C1 segment of cervical spinal cord (tissue), 14 donors: ENCODE measurements at regions not wholly inside any gene's neighbourhood (a gene's known extent, or its start where the extent isn't known, plus 50 kb on each side); places are given as distances from the start of the nearest gene placed in this dataset.
A peak's percentile ranks its signal among the peaks of the same experiment; 100 is the strongest.

ENCODE experiments used
- DNase-seq, 14 donors: peaks; one replicate each; lab custom pipeline; 2025; lab: John Stamatoyannopoulos, UW

DNA sequence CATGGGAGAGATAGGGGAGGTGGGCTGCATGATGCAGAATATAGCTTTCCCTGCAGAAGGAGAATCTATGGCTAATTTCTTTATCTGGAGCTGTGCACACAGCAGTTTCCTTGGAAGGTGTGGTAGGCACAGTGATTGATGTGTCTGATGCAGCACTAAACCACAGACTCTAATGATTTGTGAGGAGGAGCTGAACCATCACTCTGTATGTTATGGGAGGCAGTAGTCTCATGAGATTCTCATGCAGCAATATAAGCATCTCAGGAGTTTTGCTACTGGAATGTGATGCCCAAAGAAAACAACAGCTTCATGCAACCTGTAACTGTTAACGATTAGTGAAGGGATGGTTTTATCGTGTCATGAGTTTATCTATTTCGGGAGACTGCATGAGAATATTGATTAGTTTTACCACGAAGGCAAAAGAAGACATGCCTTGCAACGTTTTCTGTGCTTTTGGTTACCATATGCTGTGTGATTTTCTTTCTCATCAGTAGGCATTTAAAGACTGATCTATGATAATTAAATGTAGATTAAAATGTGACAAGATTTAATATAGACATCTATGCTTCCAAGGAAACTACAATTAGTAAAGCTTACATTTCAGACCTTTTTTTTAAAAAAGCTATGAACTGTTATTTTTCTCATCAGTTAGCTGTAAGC lies 286.8 kb downstream of the ARL6IP6 start:
- DNase-seq = no peak

DNA sequence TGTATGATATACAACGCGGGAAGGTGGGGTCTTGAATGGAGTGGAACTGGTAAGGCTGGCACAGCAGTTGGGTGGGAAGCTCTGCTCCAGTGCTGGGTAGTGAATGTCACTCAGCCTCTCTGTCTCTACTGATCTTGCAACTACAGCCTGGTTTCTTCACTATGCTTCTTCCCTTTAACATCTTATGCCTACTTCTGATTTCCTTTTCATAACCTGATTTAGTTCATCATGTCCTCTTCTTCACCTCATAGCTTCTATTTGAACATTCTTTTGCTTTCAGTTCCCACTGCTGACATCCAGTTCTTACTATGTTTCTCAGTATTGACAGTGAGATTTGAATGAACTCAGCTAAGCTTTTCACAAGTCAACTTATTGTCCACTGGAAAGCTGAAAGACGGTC lies 286.2 kb downstream of the ARL6IP6 start:
- DNase-seq = no peak

DNA sequence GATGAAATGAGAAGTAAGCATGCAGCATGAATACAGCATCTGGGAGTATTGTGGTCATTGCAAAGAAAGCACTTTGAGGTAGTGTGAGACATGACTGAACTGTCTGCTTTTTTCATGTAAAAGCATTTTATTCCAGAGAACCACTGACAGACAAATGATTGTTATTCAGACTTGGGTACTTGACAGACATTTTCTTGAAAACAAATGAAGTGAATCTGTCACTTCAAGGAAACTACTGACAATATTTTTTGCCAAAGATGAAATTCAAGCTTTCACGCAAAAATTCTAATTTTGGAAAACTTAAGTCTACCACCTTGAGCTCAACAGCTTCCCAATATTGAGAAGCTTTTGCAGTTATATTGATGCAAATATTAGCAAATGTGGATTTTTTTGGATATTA lies 255.7 kb downstream of the ARL6IP6 start:
- DNase-seq = no peak

DNA sequence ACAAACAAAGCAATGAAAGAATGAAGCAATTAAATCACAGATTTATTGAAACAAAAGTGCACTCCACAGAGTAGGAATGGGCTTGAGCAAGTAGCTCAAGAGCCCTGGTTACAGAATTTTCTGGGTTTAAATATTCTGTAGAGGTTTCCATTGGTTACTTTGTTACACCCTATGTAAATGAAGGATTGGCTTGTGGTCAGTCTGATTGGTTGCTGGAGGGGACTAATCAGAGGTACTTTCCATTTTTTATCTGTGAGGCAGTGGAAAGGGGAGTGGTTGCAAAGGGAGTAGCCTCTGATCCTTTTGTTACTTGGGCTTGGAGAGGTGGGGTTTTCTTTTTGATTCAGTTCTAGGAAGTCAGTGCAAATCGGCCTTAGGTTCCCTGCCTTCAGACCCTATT lies 253.3 kb downstream of the ARL6IP6 start:
- DNase-seq = no peak

DNA sequence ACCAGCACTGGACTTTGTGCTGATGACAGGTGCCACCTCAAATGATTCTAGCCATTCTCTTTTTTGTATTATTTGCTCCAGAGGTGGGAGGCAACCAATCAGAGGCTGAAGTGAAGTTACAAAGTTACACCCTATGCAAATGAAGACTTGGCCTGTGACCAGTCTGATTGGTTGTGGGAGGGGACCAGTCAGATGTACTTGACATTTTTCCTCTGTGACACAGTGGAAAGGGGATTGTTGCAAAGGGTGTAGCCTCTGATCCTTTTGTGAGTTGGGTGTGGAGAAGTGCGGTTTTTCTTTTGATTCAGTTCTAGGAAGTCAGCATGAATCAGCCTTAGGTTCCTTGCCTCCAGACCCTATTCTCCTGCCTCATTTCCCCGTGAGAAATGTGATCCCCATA lies 244.0 kb downstream of the ARL6IP6 start:
- DNase-seq = no peak

DNA sequence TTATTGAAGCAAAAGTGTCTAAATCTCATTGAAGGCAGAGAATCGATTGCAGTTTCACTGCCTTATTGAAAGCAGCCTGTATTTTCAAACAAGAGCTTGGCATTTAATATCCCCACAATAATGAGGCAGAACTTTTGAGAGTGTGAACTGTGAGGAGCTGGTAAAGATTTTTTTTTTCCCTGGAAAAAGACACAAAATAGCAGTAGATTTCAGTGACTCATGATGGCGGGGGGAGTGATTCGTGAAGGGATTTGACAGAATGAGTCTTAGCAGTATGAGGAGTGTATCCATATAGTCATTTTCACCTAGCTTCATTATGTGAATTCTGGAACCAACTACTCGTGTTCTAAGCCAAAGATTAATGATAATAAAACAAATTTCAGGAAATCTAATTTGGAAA lies 242.9 kb downstream of the ARL6IP6 start:
- DNase-seq = no peak

DNA sequence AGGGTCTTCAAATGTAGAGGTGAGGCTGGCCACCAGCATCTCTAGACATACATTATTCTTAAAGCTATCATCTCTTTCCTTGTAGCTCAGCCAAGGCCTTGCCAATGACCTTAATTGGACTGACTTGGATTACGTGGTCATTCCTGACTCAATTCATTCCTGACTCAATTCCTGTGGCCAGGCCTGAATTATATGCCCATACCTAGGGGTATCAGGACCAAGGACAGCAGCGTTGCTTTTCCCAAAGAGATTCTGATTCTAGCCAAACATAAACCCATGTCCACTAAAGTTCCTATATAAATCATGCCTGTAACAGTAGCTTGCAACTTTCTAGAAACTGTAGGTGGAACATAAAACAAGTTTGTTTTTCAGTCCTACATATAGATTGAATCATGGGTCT lies 231.7 kb downstream of the ARL6IP6 start:
- no peak for DNase-seq

DNA sequence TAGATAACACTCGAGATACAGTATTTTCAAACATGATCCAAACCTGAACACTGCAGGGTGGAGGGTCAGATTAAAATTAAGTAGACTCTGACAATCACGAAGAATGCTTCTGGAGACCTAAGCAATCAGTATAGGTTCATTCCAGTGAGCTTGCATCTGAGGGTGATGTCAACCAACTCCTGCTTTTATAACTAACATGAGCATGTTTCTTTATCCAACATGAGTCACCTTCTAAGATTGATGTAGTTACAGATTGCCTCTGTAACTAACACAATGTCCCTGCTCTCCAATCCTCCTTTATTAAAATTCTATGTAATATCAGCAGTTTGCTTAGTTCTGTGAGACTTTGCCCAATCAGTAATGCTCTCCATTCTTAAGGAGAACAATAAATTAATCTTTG lies 225.7 kb downstream of the ARL6IP6 start:
- no peak for DNase-seq

DNA sequence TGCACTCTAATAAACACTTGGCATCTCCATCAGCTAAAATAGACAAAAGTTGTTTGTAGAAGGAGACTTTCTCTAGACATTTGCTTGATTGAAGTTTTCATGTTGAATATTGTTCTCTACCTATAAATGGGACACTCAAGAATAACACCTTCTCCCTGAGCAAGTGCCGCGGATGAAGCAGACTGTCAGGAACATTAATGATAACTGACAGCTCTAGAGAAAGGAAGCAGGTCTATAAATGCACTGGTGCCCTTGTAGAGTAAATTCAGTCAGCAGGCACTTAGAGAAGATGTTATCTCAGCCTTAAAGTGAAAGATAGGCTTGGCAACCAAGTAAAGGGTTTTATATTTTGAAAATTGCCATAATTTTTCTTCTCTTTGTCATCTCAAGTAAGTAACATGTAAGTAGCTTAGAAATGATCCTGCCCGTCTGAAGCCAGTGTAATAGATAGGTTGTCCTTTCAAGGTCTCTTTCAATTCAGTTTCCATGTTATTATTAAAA lies 224.6 kb downstream of the ARL6IP6 start:
- no peak for DNase-seq

DNA sequence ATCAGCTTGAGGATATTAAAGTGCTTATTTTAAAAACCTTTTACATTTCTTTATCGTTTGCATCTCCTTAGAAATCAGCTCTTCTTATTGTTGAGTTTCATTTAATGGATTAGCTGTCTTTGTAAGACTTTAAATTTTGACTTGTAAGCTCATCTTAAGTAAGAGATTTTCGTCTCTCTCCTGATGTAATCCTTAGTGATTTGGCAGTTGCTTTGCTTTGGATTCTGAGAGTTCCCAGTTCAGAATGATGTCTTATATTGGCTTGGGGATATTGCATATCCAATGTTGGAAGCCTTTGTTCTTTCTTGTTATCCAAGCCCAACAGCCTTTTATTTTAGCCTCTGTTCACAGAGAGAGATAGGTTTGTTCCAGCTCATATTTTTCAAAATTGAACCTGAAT lies 212.1 kb downstream of the ARL6IP6 start:
- no peak for DNase-seq

DNA sequence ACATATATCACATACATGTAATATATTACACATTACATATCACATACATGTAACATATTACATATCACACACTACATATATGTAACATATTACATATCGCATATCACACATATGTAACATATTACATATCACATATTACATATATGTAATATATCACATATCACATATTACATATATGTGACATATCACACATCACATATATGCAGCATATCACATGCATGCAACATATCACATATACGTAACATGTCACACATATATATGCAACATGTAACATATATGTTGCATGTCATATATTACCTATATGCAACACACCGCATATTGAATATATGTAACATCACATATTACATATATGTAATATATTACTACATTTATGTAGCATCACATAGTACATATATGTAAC lies 211.2 kb downstream of the ARL6IP6 start:
- no peak for DNase-seq

DNA sequence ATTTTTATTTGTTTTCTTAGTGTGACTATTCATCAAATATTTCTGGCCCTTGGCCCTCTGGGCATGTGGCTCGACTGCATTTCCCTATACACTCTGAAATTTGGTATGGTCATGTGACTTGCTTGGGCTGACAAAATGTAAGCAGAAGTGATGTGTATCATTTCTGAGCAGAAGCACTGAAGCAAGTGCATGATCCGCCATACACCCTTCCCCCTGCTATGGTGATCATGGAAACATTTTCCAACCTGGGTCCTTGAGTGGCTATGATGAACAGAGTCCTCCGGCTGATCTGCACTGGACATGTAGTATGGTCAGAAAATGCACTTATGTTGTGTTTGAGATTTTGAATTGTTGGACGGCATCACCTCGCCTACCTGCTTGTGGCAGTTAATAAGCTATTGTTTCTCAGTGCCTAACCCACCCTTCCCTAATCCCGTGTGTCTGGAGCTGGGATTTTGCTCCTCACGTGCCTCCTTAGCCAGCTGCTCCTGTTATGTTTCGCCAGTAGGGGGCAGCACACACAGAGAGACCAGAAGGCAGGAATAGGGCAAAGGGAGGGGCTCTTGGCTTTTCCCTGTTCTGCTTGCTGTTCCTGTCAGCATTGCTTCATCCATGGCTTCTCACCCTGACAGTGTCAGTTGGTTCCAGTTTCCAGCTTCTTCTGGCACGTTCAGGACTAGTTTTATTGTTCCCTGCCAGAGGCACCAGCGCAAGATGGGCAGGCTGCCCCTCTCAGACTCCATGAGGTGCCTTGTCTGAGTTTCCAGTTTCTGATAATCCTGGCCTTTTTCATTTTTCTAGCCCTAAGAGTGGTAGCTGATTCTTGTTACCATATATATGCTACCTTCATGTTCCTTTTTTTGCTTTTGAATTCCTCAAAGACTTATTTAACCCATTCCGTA lies 207.4 kb downstream of the ARL6IP6 start:
- peak in 9 of 14 donors; percentile 5 to 55 (median 22) for DNase-seq

DNA sequence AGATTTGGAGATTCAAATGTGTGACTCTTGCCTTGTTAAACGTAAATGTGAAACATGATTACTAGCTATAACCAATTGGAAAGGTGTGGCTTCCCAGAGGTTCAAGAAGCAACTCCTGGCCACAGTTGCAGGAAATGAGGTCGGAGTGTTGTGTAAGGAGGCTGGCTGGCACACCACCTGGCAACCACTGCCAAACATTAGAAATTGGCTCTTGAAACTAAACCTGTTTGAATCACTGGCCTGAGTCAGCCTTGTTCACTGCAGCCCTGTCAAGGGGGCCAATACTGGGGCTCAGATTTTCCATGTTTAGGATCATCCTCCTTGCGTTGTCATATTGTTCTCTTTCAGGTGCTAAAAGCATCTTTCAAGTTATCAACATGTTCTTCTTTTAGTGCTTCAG lies 206.3 kb downstream of the ARL6IP6 start:
- DNase-seq = no peak

DNA sequence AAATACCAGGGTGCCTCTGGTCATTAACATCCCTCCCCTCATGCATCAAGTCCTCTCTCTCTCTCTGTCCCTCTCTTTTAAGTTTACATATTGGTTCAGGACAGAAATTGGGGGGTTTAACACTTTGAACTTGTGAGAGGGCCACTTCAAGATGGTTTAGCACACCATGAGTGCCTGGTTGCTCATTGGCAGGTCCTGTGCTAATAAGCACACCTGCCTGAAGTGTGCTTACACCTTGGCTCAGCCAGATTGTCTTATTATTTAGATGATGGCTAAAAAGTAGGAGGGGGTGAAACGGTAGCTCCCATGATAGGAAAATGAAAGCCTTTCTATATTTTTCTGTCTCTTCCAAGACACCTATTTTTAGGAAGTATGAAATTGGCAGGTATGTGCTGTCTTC lies 205.8 kb downstream of the ARL6IP6 start:
- no peak for DNase-seq

DNA sequence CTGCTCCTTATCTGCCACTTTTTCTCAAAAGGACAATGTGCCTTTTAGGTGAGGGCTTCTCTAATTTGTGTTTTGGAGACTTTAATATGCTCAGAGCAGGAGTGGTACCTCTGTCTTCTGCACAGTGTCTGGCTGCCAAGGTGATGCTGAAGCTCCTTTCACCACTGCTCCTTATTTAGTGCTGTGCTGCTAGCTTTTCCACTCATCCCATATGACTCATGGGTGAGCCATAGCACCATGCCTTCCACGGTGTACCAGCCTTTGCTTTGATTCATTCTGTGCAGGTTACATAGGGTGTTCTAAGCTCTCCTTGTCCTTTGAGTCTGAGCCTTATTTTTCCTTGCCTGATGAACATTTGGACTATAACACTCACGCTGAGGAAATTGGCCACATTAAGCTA lies 202.4 kb downstream of the ARL6IP6 start:
- DNase-seq = no peak

DNA sequence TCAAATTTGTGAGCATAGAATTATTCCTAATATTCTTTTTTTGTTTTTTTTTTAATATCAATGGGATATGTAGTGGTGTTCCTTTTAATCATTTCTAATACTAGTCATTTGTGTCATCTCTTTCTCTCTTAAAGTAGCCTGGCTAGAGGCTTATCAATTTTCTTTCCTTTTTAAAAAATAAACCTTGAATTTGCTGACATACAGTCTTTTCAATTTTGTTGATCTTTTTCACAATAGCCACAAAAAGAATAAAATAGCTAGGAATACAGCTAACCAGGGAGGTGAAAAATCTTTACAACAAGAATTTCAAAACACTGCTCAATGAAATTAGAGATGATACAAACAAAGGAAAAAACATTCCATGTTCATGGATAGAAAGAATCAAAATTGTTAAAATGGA lies 192.6 kb downstream of the ARL6IP6 start:
- DNase-seq = no peak

DNA sequence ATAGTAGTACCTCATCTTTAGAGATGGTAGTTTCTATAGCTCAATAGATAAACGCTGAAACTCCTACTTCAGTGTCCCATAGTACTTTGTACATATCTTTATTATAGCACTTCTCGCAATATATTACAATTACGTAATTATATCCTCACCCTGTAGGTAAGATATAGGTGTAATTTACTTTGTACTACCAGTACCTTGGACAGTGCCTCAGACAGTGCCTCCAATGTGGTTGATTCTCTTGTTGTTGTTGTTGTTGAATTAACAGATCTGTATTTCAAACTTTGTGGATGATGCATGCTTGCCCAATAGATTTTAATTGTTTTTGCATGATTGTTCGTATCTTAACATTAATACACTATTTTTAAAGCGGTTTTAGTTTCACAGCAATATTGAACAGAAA lies 188.6 kb downstream of the ARL6IP6 start:
- DNase-seq = no peak

DNA sequence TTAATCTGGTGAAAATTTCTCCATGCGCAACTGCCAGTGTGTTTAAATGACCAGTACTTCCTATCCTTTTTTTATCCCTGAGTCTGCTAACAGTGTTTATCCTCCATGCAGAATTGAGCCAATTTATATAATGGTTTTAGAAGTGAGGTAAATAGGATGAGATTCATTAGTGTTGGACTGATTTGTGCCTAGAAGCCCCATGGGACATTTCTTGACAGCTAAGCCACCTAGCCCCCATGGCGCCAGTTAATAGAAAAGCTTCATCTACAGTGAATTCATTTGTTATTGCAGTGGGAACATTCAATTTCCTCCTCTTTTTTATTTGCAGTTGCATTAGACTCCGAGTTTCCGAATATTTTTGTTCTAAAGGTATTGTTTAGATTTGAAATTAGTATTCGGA lies 175.6 kb downstream of the ARL6IP6 start:
- DNase-seq = no peak

DNA sequence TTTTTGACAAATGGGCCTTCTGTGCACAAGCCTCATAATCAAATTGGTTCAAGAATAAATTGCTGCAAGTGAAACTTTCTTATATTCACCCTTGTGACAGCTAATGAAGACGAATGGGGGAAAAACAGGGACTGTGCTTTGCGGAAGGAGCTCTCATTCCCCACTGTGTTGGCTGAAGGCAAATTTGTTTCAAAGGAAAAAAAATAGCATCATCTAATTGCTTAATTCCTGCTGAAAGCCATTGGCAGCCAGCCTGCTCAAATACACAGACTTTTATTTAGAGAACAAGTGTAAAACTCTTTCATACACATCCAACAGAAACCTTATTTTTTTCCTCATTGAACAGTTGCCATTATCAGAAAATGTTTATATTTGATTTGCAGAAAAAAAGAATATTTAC lies 172.3 kb downstream of the ARL6IP6 start:
- DNase-seq = no peak

DNA sequence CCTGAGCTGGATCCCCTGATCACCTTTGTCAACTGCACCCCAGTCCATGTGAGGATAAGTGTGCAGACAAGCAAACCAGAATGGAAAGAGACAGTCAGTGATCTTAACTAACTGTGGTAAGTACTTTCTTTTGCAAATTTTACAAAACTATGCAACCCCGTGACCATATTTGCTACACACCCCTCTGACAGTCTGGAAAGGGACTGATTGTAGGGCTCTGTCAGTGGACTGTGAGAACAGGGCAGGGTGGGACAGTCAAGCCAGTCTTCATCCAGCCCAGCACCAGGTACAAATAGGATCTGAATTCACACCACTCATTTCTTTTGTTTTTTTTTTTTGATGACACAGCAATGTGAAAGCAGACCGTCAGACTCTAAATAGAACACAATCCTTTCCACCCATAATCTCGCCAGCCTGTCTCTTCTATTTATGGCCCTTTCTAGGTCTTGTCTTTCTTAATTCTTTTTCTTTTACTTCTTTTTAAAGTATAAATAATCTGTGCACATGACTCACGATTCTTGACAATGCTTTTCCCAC lies 165.6 kb downstream of the ARL6IP6 start:
- DNase-seq = no peak

DNA sequence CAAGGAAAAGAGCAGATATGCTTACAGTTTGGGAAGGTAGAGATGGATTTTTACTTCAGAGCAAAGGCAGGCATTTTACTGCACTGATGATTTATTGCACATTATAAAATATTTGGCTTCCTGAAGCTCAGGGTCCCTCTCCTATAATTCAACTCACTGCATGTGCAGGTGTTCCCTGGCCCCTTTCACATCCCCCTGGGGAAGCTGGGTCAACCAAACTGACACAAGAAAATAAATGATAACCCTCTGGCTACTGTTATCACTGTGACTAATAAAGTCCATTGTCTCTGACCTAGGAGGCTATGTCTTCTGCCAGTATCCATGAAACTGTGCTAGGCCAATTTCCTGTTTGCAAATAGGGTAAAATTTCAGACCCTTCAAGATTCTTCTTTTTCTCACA lies 163.1 kb downstream of the ARL6IP6 start:
- DNase-seq = no peak

DNA sequence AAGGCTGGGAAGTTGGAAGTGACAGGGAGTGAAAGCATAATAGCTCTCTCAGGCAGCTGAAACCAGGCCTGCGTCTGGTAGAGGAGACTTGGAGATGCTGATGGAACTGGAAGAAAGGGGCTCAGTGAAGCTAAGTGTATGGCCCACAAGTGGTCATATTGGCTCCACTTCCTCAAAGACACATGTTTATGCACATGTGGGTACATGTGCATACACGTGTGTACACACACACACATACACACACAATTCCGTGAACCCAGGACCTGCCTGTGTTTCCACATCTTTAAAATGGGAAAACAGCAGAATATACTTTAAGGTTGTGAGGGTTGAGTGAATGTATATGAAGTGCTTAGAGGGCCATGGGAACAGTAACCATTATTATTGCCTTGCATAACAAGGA lies 160.9 kb downstream of the ARL6IP6 start:
- DNase-seq = no peak
